K562 (cell line): ENCODE measurements at regions not wholly inside any gene's neighbourhood (a gene's known extent, or its start where the extent isn't known, plus 50 kb on each side); places are given as distances from the start of the nearest gene placed in this dataset.

Experiments
- ATAC-seq: fragments of 200-7000 bp; cut with Tn5 transposase; 3 replicates; pipeline ENCODE4 v1.9.1; 2020; ENCODE audit warnings: moderate library complexity
- BruUV-seq: library from RNA; stranded (reverse); fragments of 400-500 nt; replicated peaks from 2 replicates; lab custom pipeline; 2021; lab: Mats Ljungman, UMichigan
- CTCF ChIA-PET: fragments of 300-600 bp; formaldehyde crosslinking; extraction: SDS; loops from one replicate; lab custom pipeline; 2021; ENCODE audit warnings: low intra/inter-chr PET ratio; lab: Yijun Ruan, JAX
- POLR2A ChIA-PET: fragments of 300-600, 350-650 bp; sonication (Branson Sonifier 250); formaldehyde crosslinking; extraction: SDS; loops from one replicate; lab custom pipeline; 2021; ENCODE audit warnings: antibody characterized with exemption, inconsistent platforms; lab: Yijun Ruan, JAX
- DNase-seq, 4 experiments: peaks; one replicate each; pipeline versions ENCODE4 v3.0.0 to v3.0.0-alpha.2; 2011 to 2018; ENCODE audit warnings: low spot score in 3 of 4, mixed read lengths in 3 of 4; ENCODE audit errors: extremely low read depth in 1 of 4
- FAIRE-seq: peaks from 2 replicates; lab custom pipeline; 2011; peaks lifted over from hg19 to GRCh38; lab: Jason Lieb, UNC
- H2AFZ ChIP-seq: 2 replicates; pipeline ENCODE4 v1.6.0; 2011; ENCODE audit warnings: low read depth, low read length, control low read depth, inconsistent platforms
- H3K27ac ChIP-seq: fragments of 200-600 bp; 3 replicates; pipeline ENCODE4 v1.8.0; 2011; ENCODE audit warnings: low read depth, mild to moderate bottlenecking, control low read depth, inconsistent platforms, low read length, moderate library complexity, mixed read lengths; ENCODE audit errors: extremely low read depth
- H3K27me3 ChIP-seq, 2 experiments: fragments of 300-600 bp in 1 of 2; 2 replicates in 1 of 2; 3 replicates in 1 of 2; pipeline versions ENCODE4 v1.6.0 to v1.8.0; 2011; ENCODE audit warnings: inconsistent platforms in 2 of 2, low read length in 2 of 2, mild to moderate bottlenecking in 1 of 2, mixed read lengths in 1 of 2, moderate library complexity in 1 of 2; ENCODE audit not compliant: control insufficient read depth in 2 of 2, insufficient read depth in 2 of 2
- H3K36me3 ChIP-seq: fragments of 300-600 bp; 3 replicates; pipeline ENCODE4 v1.8.0; 2011; ENCODE audit warnings: mild to moderate bottlenecking, low read length, inconsistent platforms; ENCODE audit not compliant: control insufficient read depth, insufficient read depth
- H3K4me1 ChIP-seq, 2 experiments: fragments of 200-600 bp in 1 of 2; replicated peaks in 1 of 2; 2 replicates in 1 of 2; 3 replicates in 1 of 2; pipeline versions ENCODE4 v1.5.1 to v1.8.0; 2011; ENCODE audit warnings: inconsistent platforms in 2 of 2, low read length in 2 of 2, mild to moderate bottlenecking in 1 of 2, mixed read lengths in 1 of 2, moderate library complexity in 1 of 2; ENCODE audit not compliant: control insufficient read depth in 2 of 2, insufficient read depth in 2 of 2
- H3K4me2 ChIP-seq: 2 replicates; pipeline ENCODE4 v1.6.1; 2011; ENCODE audit warnings: low read length, control low read depth, inconsistent platforms, mixed read lengths; ENCODE audit not compliant: insufficient read depth
- H3K4me3 ChIP-seq: fragments of 200-600 bp; sonication (generic), shearing (Covaris generic); 2 replicates; pipeline ENCODE4 v1.5.1; 2016; ENCODE audit warnings: control low read depth, inconsistent platforms
- H3K79me2 ChIP-seq: fragments of 200-600 bp; 3 replicates; pipeline ENCODE4 v1.8.0; 2011; ENCODE audit warnings: low read length, inconsistent platforms; ENCODE audit not compliant: control insufficient read depth, insufficient read depth
- H3K9ac ChIP-seq, 2 experiments: 2 replicates each; pipeline versions ENCODE4 v1.6.0 to v1.6.1; 2011; ENCODE audit warnings: low read depth in 2 of 2, low read length in 2 of 2, control low read depth in 1 of 2, inconsistent platforms in 1 of 2, mild to moderate bottlenecking in 1 of 2, mixed read lengths in 1 of 2; ENCODE audit not compliant: insufficient read depth in 1 of 2
- H3K9me1 ChIP-seq: one replicate; pipeline ENCODE4 v1.6.0; 2011; ENCODE audit warnings: inconsistent platforms, mild to moderate bottlenecking, low read length, moderate library complexity; ENCODE audit not compliant: control insufficient read depth, insufficient read depth
- H3K9me3 ChIP-seq: replicated peaks from 2 replicates; pipeline ENCODE4 v1.5.1; 2011; ENCODE audit warnings: low read depth, low read length, inconsistent platforms; ENCODE audit not compliant: control insufficient read depth, insufficient read depth
- H4K20me1 ChIP-seq: replicated peaks from 2 replicates; pipeline ENCODE4 v1.6.1; 2011; ENCODE audit warnings: low read length, inconsistent platforms, mixed read lengths; ENCODE audit not compliant: control insufficient read depth, insufficient read depth
- CAMTA2 ChIP-seq: fragments of 250-450 bp; sonication (Bioruptor Pico); conservative IDR thresholded peaks from 2 replicates; pipeline ENCODE4 v1.5.1; 2022
- CBX3 ChIP-seq, 2 experiments: IDR thresholded peaks; 1 replicate in 1 of 2; 2 replicates in 1 of 2; pipeline ENCODE4 v1.6.1; 2012; ENCODE audit warnings: inconsistent platforms in 2 of 2, low read length in 2 of 2, borderline replicate concordance in 1 of 2, control low read depth in 1 of 2
- MTA2 ChIP-seq: fragments of 450-650 bp; IDR thresholded peaks from 2 replicates; pipeline ENCODE4 v1.6.1; 2016; ENCODE audit warnings: low read depth
- NCOR1 ChIP-seq: fragments of 450-650 bp; IDR thresholded peaks from 2 replicates; pipeline ENCODE4 v1.6.1; 2016; ENCODE audit warnings: mild to moderate bottlenecking, moderate library complexity
- NFIC ChIP-seq: fragments of 450-650 bp; IDR thresholded peaks from 2 replicates; pipeline ENCODE4 v1.6.1; 2017; ENCODE audit warnings: mild to moderate bottlenecking, inconsistent platforms
- SMAD3 ChIP-seq: fragments of 450-650 bp; formaldehyde crosslinking; conservative IDR thresholded peaks from 2 replicates; pipeline ENCODE4 v1.4.0; 2020; ENCODE audit warnings: mild to moderate bottlenecking
- TCFL5 ChIP-seq: fragments of 250-450 bp; sonication (Bioruptor Pico); conservative IDR thresholded peaks from 2 replicates; pipeline ENCODE4 v1.6.1; 2021; ENCODE audit warnings: mild to moderate bottlenecking, moderate library complexity, matching md5 sums
- ZFP30 ChIP-seq: fragments of 250-450 bp; sonication (Bioruptor Pico); IDR thresholded peaks from 2 replicates; pipeline ENCODE4 v1.8.0; 2022; ENCODE audit warnings: moderate library complexity, mild to moderate bottlenecking, inconsistent platforms, borderline replicate concordance
- ZNF280A ChIP-seq: fragments of 450-650 bp; IDR thresholded peaks from 2 replicates; pipeline ENCODE4 v1.6.1; 2018; ENCODE audit warnings: mild to moderate bottlenecking, low read depth; ENCODE audit not compliant: partially characterized antibody
- in situ Hi-C: fragments of 300-500 bp; cut with MboI; formaldehyde crosslinking; loops from 4 replicates; pipeline ENCODE4 v1.15.0; 2018; ENCODE audit warnings: inconsistent platforms, mixed read lengths
- intact Hi-C: fragments of 100-400 bp; cut with micrococcal nuclease; formaldehyde crosslinking; loops from 2 replicates; pipeline ENCODE4 v1.14.2; 2022
- TF ChIP-seq, protein P1 (sequence below): fragments of 450-650 bp; formaldehyde crosslinking; IDR thresholded peaks from 2 replicates; pipeline ENCODE4 v1.4.0; 2020; ENCODE audit warnings: mild to moderate bottlenecking, moderate library complexity

DNA sequence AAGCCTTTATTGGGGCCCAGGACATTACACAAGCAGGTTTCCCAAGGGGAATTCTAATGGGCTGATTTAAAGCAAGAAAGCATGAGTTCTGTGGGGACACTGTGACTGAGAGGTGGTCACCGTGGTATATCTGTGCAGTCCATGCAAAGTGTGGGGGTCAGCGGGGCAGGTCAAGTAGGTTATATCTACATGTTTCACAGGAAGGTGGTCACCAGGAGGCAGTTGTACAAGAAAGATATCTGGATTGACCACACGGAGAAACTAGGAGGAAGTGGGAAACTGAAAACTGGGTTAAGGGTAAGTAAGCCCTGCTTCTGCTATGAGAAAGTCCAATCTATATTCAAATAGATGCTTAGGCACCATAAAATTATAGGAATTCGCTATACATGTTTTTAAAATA is 77.8 kb upstream of the CNOT2 start (continued):
- TF ChIP-seq ZNF280A (no peak), ZFP30 (CRISPR knock-in tag) (no peak), TCFL5 (CRISPR knock-in tag) (no peak), CBX3 (IDR thresholded peaks at IDR 0.05; ENCODE audit: borderline replicate concordance in 1 of 2, low read length in 2 of 2) (peak in 1 of 2 experiments; percentile 57; a peak in 1 of 3 replicates), NFIC (peak; percentile 46; the same call in 1 of the 2 replicates), NCOR1 (peak; percentile 74), SMAD3 (CRISPR knock-in tag) (no peak), MTA2 (peak; percentile 32; the same call in 1 of the 2 replicates)
- TF ChIP-seq, protein P1, sequence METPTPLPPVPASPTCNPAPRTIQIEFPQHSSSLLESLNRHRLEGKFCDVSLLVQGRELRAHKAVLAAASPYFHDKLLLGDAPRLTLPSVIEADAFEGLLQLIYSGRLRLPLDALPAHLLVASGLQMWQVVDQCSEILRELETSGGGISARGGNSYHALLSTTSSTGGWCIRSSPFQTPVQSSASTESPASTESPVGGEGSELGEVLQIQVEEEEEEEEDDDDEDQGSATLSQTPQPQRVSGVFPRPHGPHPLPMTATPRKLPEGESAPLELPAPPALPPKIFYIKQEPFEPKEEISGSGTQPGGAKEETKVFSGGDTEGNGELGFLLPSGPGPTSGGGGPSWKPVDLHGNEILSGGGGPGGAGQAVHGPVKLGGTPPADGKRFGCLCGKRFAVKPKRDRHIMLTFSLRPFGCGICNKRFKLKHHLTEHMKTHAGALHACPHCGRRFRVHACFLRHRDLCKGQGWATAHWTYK (CRISPR knock-in tag) = no peak

- H3K79me2 ChIP-seq = no peaks in the 10 kb centered on the region
- POLR2A ChIA-PET = no interaction called here
These were observed 66.9 kb upstream of the CNOT2 start for GRCh38 chr12:70176290-70176689.

More at GRCh38 chr12:70176290-70176689, 66.9 kb upstream of the CNOT2 start:
- intact Hi-C loops = no loop called here
- Histone ChIP-seq H3K4me1 (no peaks in the 10 kb centered on the region), H3K27ac (no peak overlapping the region)
- CTCF ChIA-PET = no interaction called here
- no peak for FAIRE-seq
- TF ChIP-seq CAMTA2 (CRISPR knock-in tag) = no peak
- TF ChIP-seq, all 486 proteins: peak for 0
- BruUV-seq = no TSS peak
- no peaks in the 10 kb centered on the region for H4K20me1 ChIP-seq
- in situ Hi-C loops = no loop called here
- no peak for DNase-seq
- H2AFZ ChIP-seq = no peak overlapping the region
- H3K36me3 ChIP-seq = no peaks in the 10 kb centered on the region
- no peak for ATAC-seq
- H3K4me3 ChIP-seq = no peak overlapping the region
- H3K9ac ChIP-seq = no peak overlapping the region
- no peak overlapping the region for H3K4me2 ChIP-seq
- H3K27me3 ChIP-seq = no peaks in the 10 kb centered on the region
- H3K9me3 ChIP-seq = no peaks in the 10 kb centered on the region
- H3K9me1 ChIP-seq = no peaks in the 10 kb centered on the region
